PFSK-1 (cell line): ENCODE measurements at regions not wholly inside any gene's neighbourhood (a gene's known extent, or its start where the extent isn't known, plus 50 kb on each side); places are given as distances from the start of the nearest gene placed in this dataset.

Experiments
- FOXP2 ChIP-seq: optimal IDR thresholded peaks from 2 replicates; pipeline ENCODE3; 2011; ENCODE audit warnings: borderline replicate concordance, control low read depth, inconsistent platforms; ENCODE audit not compliant: insufficient read depth; ENCODE audit errors: extremely low read length, extremely low read depth
- POLR2AphosphoS5 ChIP-seq: IDR thresholded peaks from 2 replicates; pipeline ENCODE4 v1.6.1; 2012; ENCODE audit warnings: low read depth, mild to moderate bottlenecking, control low read depth, low read length, moderate library complexity
- SIN3A ChIP-seq: IDR thresholded peaks from 2 replicates; pipeline ENCODE4 v1.6.1; 2012; ENCODE audit warnings: mild to moderate bottlenecking, low read length, moderate library complexity, borderline replicate concordance; ENCODE audit not compliant: insufficient read depth
- TAF1 ChIP-seq: IDR thresholded peaks from 2 replicates; pipeline ENCODE4 v1.6.1; 2012; ENCODE audit warnings: low read length, control low read depth, borderline replicate concordance; ENCODE audit not compliant: insufficient read depth
- TF ChIP-seq, protein P1 (sequence below), 2 experiments: IDR thresholded peaks; 2 replicates each; pipeline versions ENCODE4 v1.6.1 to v1.8.0; 2011 to 2012; ENCODE audit warnings: low read depth in 2 of 2, low read length in 2 of 2, control low read depth in 1 of 2, inconsistent platforms in 1 of 2, mild to moderate bottlenecking in 1 of 2, moderate library complexity in 1 of 2; ENCODE audit not compliant: insufficient read depth in 1 of 2

GRCh38 chr6:168883410-168884049 lies 370.1 kb downstream of the THBS2 start:
- TF ChIP-seq POLR2AphosphoS5 (no peak), FOXP2 (no peak), SIN3A (no peak), TAF1 (no peak)
- TF ChIP-seq, protein P1, sequence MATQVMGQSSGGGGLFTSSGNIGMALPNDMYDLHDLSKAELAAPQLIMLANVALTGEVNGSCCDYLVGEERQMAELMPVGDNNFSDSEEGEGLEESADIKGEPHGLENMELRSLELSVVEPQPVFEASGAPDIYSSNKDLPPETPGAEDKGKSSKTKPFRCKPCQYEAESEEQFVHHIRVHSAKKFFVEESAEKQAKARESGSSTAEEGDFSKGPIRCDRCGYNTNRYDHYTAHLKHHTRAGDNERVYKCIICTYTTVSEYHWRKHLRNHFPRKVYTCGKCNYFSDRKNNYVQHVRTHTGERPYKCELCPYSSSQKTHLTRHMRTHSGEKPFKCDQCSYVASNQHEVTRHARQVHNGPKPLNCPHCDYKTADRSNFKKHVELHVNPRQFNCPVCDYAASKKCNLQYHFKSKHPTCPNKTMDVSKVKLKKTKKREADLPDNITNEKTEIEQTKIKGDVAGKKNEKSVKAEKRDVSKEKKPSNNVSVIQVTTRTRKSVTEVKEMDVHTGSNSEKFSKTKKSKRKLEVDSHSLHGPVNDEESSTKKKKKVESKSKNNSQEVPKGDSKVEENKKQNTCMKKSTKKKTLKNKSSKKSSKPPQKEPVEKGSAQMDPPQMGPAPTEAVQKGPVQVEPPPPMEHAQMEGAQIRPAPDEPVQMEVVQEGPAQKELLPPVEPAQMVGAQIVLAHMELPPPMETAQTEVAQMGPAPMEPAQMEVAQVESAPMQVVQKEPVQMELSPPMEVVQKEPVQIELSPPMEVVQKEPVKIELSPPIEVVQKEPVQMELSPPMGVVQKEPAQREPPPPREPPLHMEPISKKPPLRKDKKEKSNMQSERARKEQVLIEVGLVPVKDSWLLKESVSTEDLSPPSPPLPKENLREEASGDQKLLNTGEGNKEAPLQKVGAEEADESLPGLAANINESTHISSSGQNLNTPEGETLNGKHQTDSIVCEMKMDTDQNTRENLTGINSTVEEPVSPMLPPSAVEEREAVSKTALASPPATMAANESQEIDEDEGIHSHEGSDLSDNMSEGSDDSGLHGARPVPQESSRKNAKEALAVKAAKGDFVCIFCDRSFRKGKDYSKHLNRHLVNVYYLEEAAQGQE (IDR thresholded peaks at IDR 0.05; ENCODE audit: insufficient read depth in 1 of 2, low read depth in 2 of 2, low read length in 2 of 2): no peak

DNA sequence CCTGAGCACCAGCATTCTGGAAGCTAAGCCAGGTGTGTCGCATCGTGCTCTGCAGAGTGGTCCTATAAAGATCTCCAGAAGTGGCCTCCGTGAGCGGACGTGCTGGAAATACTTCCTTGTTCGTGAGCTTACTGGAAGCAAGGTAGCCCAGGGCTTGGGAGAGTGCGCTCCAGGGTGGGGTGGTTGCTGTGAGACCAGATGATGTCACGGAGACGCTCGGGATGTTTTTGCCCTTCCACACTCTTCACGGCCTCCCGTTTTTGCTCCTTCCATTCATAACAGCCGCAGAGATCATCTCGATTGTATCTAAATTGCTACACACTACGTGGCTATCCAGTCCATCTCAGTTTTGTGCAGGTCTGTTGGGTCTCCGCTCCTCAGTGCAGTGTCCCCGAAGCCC lies 373.4 kb downstream of the THBS2 start:
- TF ChIP-seq FOXP2 (no peak), SIN3A (no peak), POLR2AphosphoS5 (no peak), TAF1 (no peak)
- TF ChIP-seq, protein P1 (IDR thresholded peaks at IDR 0.05; ENCODE audit: insufficient read depth in 1 of 2, low read depth in 2 of 2, low read length in 2 of 2): no peak

DNA sequence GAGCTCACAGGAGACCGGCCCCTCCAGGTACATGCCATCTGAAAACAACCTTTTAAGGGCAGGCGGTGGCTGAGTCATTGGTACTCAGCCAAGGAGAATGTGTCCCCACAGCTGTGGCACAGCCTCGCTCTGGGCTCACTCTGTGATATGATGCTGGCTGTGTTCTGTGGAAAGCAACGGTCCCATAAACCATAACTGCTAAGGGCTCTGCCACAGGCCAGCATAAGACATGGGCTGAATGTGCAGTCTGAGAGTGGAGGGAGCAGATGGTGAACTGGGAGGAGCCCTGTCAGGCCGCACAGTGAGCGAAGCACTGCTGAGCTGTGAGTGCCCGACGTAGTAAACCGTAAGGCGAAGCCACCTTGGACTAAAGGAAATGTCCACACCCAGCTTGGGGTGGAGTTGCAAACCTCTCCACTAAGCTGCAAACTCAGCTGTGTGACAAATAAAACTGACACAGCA lies 375.8 kb downstream of the THBS2 start:
- TF ChIP-seq, protein P1 (IDR thresholded peaks at IDR 0.05; ENCODE audit: insufficient read depth in 1 of 2, low read depth in 2 of 2, low read length in 2 of 2): no peak
- TF ChIP-seq TAF1: no peak
- TF ChIP-seq POLR2AphosphoS5: no peak
- no peak for TF ChIP-seq FOXP2
- TF ChIP-seq SIN3A: no peak

DNA sequence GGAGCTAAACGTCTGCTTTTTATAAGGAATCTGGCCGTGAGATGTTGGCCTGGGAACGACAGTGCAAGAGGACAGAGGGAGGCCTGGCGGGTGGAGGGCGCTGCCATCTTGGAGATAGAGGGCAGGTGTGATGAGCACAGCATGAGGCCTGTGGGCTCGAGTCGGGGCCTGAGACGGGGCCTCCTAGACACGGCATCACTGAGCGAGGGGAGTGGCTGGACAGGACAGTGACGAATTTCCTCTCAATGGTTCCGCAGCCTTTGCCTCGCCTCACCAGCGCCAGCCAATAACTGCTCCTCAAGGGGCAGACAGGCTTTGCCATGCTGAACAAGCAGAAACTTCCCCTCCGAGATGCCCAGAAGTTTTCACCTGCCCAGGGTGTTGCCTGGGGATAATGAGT lies 376.7 kb downstream of the THBS2 start:
- TF ChIP-seq SIN3A (no peak), TAF1 (no peak), FOXP2 (no peak), POLR2AphosphoS5 (no peak)
- TF ChIP-seq, protein P1 (IDR thresholded peaks at IDR 0.05; ENCODE audit: insufficient read depth in 1 of 2, low read depth in 2 of 2, low read length in 2 of 2): no peak

GRCh38 chr6:168875811-168876576 lies 377.7 kb downstream of the THBS2 start:
- TF ChIP-seq SIN3A (no peak), POLR2AphosphoS5 (no peak), TAF1 (no peak), FOXP2 (no peak)
- TF ChIP-seq, protein P1 (IDR thresholded peaks at IDR 0.05; ENCODE audit: insufficient read depth in 1 of 2, low read depth in 2 of 2, low read length in 2 of 2): no peak
